Mesendoderm (in vitro differentiated cells): ENCODE measurements at regions not wholly inside any gene's neighbourhood (a gene's known extent, or its start where the extent isn't known, plus 50 kb on each side); places are given as distances from the start of the nearest gene placed in this dataset.

Experiments used
- DNase-seq: peaks from one replicate; pipeline ENCODE4 v3.0.0; 2013
- H2AK5ac ChIP-seq: 2 replicates; pipeline ENCODE4 v1.6.1; 2013; ENCODE audit warnings: low read length, inconsistent platforms
- H2BK120ac ChIP-seq: 2 replicates; pipeline ENCODE4 v1.6.1; 2013; ENCODE audit warnings: low read depth, mild to moderate bottlenecking, low read length, moderate library complexity, mixed read lengths
- H2BK15ac ChIP-seq: replicated peaks from 2 replicates; pipeline ENCODE4 v1.6.1; 2013; ENCODE audit warnings: low read depth, mild to moderate bottlenecking, moderate library complexity
- H2BK5ac ChIP-seq: 2 replicates; pipeline ENCODE4 v1.6.1; 2013; ENCODE audit warnings: low read length, inconsistent platforms
- H3K18ac ChIP-seq: 2 replicates; pipeline ENCODE4 v1.6.1; 2013; ENCODE audit warnings: mild to moderate bottlenecking, low read length, mixed read lengths
- H3K23ac ChIP-seq: one replicate; pipeline ENCODE4 v1.6.1; 2013; ENCODE audit warnings: low read length
- H3K27ac ChIP-seq: 2 replicates; pipeline ENCODE4 v1.5.1; 2013; ENCODE audit warnings: low read depth, mild to moderate bottlenecking, inconsistent platforms, low read length, moderate library complexity
- H3K27me3 ChIP-seq: 2 replicates; pipeline ENCODE4 v1.6.1; 2013; ENCODE audit warnings: low read length, control low read depth, mild to moderate bottlenecking, inconsistent platforms; ENCODE audit not compliant: insufficient read depth, poor library complexity
- H3K36me3 ChIP-seq: 2 replicates; pipeline ENCODE4 v1.6.1; 2013; ENCODE audit warnings: low read length, inconsistent platforms; ENCODE audit not compliant: control insufficient read depth, insufficient read depth
- H3K4ac ChIP-seq: one replicate; pipeline ENCODE4 v1.6.1; 2013; ENCODE audit warnings: low read depth, mild to moderate bottlenecking, low read length, moderate library complexity
- H3K4me1 ChIP-seq: 2 replicates; pipeline ENCODE4 v1.6.1; 2013; ENCODE audit warnings: low read depth, low read length, inconsistent platforms; ENCODE audit not compliant: control insufficient read depth
- H3K4me2 ChIP-seq: 2 replicates; pipeline ENCODE4 v1.6.1; 2013; ENCODE audit warnings: low read length
- H3K4me3 ChIP-seq: 2 replicates; pipeline ENCODE4 v1.5.1; 2013; ENCODE audit warnings: mild to moderate bottlenecking, low read length
- H3K56ac ChIP-seq: one replicate; pipeline ENCODE4 v1.6.1; 2013; ENCODE audit warnings: low read length
- H3K79me1 ChIP-seq: 2 replicates; pipeline ENCODE4 v1.6.1; 2013; ENCODE audit warnings: low read length, inconsistent platforms
- H3K79me2 ChIP-seq: 2 replicates; pipeline ENCODE4 v1.6.1; 2013; ENCODE audit warnings: mild to moderate bottlenecking, low read length; ENCODE audit not compliant: control insufficient read depth, insufficient read depth
- H3K9ac ChIP-seq: 2 replicates; pipeline ENCODE4 v1.6.1; 2013; ENCODE audit warnings: low read length, inconsistent platforms
- H4K5ac ChIP-seq: one replicate; pipeline ENCODE4 v1.6.1; 2013; ENCODE audit warnings: low read length
- H4K8ac ChIP-seq: one replicate; pipeline ENCODE4 v1.6.1; 2013; ENCODE audit warnings: low read depth, mild to moderate bottlenecking, control low read depth, low read length, moderate library complexity
- WGBS: extraction: QIAGEN DNeasy Blood & Tissue Kit; methylation state at CpG from one replicate; pipeline ENCODE4 v1.1.7; 2013; ENCODE audit warnings: low lambda C conversion rate, missing lambda C conversion rate; ENCODE audit not compliant: insufficient coverage; ENCODE audit errors: extremely low coverage; 5-methylcytosine and 5-hydroxymethylcytosine counted together

GRCh38 chr2:144328938-144329337, 191.0 kb downstream of the ZEB2 start:
- Histone ChIP-seq H3K79me2 (peaks cover 16% of the 10 kb centered on the region), H2BK5ac (no peak overlapping the region), H3K18ac (peak overlapping the region; percentile 51), H2BK15ac (no peak overlapping the region), H3K9ac (no peak overlapping the region), H3K56ac (no peak overlapping the region), H3K23ac (no peak overlapping the region), H3K27ac (peak overlapping the region; percentile 12), H3K4me1 (no peaks in the 10 kb centered on the region), H3K36me3 (no peaks in the 10 kb centered on the region), H2BK120ac (no peak overlapping the region), H4K5ac (no peak overlapping the region), H4K8ac (no peak overlapping the region), H3K4ac (no peak overlapping the region), H2AK5ac (no peak overlapping the region), H3K4me3 (no peak overlapping the region), H3K27me3 (no peaks in the 10 kb centered on the region), H3K4me2 (no peak overlapping the region), H3K79me1 (peaks cover 11% of the 10 kb centered on the region)
- no CpG with 5 or more reads among the region's 7 CpGs for WGBS
- DNase-seq = no peak

GRCh38 chr2:144326825-144327224, 193.1 kb downstream of the ZEB2 start:
- Histone ChIP-seq H3K4me1 (no peaks in the 10 kb centered on the region), H2BK120ac (no peak overlapping the region), H2AK5ac (no peak overlapping the region), H3K79me1 (peaks cover 11% of the 10 kb centered on the region), H3K4ac (no peak overlapping the region), H3K23ac (no peak overlapping the region), H4K8ac (no peak overlapping the region), H4K5ac (no peak overlapping the region), H3K4me2 (no peak overlapping the region), H3K56ac (no peak overlapping the region), H3K4me3 (no peak overlapping the region), H3K18ac (no peak overlapping the region), H2BK15ac (no peak overlapping the region), H3K79me2 (peaks cover 18% of the 10 kb centered on the region), H3K36me3 (no peaks in the 10 kb centered on the region), H3K27me3 (no peaks in the 10 kb centered on the region), H3K9ac (no peak overlapping the region), H2BK5ac (no peak overlapping the region), H3K27ac (no peak overlapping the region)
- no CpG with 5 or more reads among the region's 3 CpGs for WGBS
- DNase-seq = no peak

DNA sequence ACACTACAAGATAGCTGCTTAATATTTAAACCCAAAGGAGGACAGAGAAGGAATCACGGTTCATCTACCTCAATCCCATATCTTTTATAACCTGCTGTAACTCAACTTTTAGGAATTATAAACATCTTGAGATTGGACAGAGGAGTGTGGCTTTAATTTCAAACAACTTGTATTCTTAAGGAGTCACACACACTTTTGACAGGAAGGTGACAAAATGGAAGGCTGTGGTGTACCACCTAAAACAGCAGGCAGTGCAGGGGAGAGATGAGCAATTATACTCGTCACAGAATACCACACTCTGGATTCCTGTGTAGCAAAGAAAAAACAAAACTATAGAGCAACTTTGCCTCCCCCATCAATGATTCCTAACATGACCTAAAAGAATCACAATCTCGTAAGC, 194.8 kb downstream of the ZEB2 start:
- H2AK5ac ChIP-seq = no peak overlapping the region
- no peaks in the 10 kb centered on the region for H3K36me3 ChIP-seq
- H2BK15ac ChIP-seq = no peak overlapping the region
- H3K27me3 ChIP-seq = no peaks in the 10 kb centered on the region
- no peak overlapping the region for H3K23ac ChIP-seq
- no peak overlapping the region for H3K9ac ChIP-seq
- H3K56ac ChIP-seq = no peak overlapping the region
- peaks cover 18% of the 10 kb centered on the region for H3K79me2 ChIP-seq
- no peak overlapping the region for H4K5ac ChIP-seq
- no peak overlapping the region for H2BK120ac ChIP-seq
- H3K79me1 ChIP-seq = peaks cover 18% of the 10 kb centered on the region
- no peak for DNase-seq
- H4K8ac ChIP-seq = no peak overlapping the region
- no peak overlapping the region for H3K4me2 ChIP-seq
- H3K18ac ChIP-seq = no peak overlapping the region
- H3K4me3 ChIP-seq = no peak overlapping the region
- no peaks in the 10 kb centered on the region for H3K4me1 ChIP-seq
- H3K27ac ChIP-seq = no peak overlapping the region
- WGBS = no CpG with 5 or more reads among the region's 3 CpGs
- no peak overlapping the region for H3K4ac ChIP-seq
- H2BK5ac ChIP-seq = no peak overlapping the region

GRCh38 chr2:144324446-144325045, 195.4 kb downstream of the ZEB2 start:
- Histone ChIP-seq H3K27ac (no peak overlapping the region), H2BK15ac (no peak overlapping the region), H2AK5ac (no peak overlapping the region), H3K4me1 (no peaks in the 10 kb centered on the region), H4K5ac (no peak overlapping the region), H4K8ac (no peak overlapping the region), H3K79me2 (peaks cover 12% of the 10 kb centered on the region), H2BK120ac (no peak overlapping the region), H3K27me3 (no peaks in the 10 kb centered on the region), H3K23ac (no peak overlapping the region), H3K4ac (no peak overlapping the region), H2BK5ac (no peak overlapping the region), H3K4me2 (no peak overlapping the region), H3K18ac (peak overlapping the region; percentile 60), H3K36me3 (no peaks in the 10 kb centered on the region), H3K4me3 (no peak overlapping the region), H3K79me1 (peaks cover 12% of the 10 kb centered on the region), H3K9ac (no peak overlapping the region), H3K56ac (no peak overlapping the region)
- WGBS = no CpG with 5 or more reads among the region's 4 CpGs
- DNase-seq = peak; percentile 32

DNA sequence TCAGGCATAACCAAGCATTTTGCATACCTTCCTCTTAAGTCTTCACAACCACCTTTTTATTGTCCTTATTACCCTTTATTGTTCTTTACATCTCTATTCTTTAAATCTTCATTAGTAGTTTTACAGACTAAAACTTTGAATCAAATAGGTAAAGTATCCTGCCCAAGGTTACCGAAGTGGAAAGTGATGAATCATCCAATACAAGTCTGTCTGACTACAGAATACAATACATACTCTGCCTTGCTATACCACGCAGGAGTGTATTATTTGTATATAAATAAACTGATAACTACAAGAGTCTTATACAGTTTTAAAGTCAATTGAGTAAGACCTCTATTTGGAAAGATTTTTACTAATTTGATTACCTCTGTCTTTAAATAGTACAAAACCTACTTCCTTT, 196.0 kb downstream of the ZEB2 start:
- no peak overlapping the region for H3K4ac ChIP-seq
- no peak overlapping the region for H3K56ac ChIP-seq
- H3K27ac ChIP-seq = no peak overlapping the region
- no peak overlapping the region for H3K9ac ChIP-seq
- peaks cover 12% of the 10 kb centered on the region for H3K79me1 ChIP-seq
- H2BK15ac ChIP-seq = no peak overlapping the region
- no peak overlapping the region for H2BK5ac ChIP-seq
- WGBS = no CpG with 5 or more reads among the region's 2 CpGs
- no peak overlapping the region for H2AK5ac ChIP-seq
- no peak overlapping the region for H3K23ac ChIP-seq
- no peaks in the 10 kb centered on the region for H3K27me3 ChIP-seq
- no peaks in the 10 kb centered on the region for H3K36me3 ChIP-seq
- H3K4me2 ChIP-seq = no peak overlapping the region
- no peak overlapping the region for H4K5ac ChIP-seq
- no peak overlapping the region for H3K4me3 ChIP-seq
- H2BK120ac ChIP-seq = no peak overlapping the region
- peaks cover 11% of the 10 kb centered on the region for H3K79me2 ChIP-seq
- no peak overlapping the region for H3K18ac ChIP-seq
- no peak overlapping the region for H4K8ac ChIP-seq
- H3K4me1 ChIP-seq = no peaks in the 10 kb centered on the region
- DNase-seq = no peak

DNA sequence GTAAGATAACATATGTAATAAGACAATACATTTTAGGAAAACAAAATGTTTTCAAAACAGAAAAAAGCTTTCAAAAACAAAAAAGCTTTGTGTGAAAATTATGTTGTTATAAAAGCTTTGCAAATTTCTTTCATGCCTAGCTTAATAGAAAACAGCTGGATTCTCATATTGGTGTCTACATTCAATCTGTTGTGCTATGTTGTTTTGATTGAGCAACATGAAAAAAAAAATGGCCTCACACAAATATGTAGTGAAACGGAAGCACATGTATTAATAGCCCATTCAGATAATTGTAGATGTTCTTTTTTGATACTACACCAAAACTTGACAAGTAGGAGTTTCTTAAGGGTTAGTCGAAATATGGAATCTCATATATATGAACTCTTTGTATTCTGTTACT, 197.5 kb downstream of the ZEB2 start:
- no CpG with 5 or more reads among the region's 2 CpGs for whole genome bisulfite sequencing
- DNase-seq = no peak
- no peak overlapping the region for H3K18ac ChIP-seq

More for the DNA sequence above, 197.5 kb downstream of the ZEB2 start:
- no peak overlapping the region for H3K23ac ChIP-seq
- no peak overlapping the region for H2BK15ac ChIP-seq
- H3K27ac ChIP-seq = no peak overlapping the region
- H3K4me2 ChIP-seq = no peak overlapping the region
- H3K79me2 ChIP-seq = peaks cover 7% of the 10 kb centered on the region
- no peak overlapping the region for H3K9ac ChIP-seq
- H2BK5ac ChIP-seq = no peak overlapping the region
- no peak overlapping the region for H2AK5ac ChIP-seq
- peaks cover 9% of the 10 kb centered on the region for H3K79me1 ChIP-seq
- no peak overlapping the region for H3K4me3 ChIP-seq
- H3K4me1 ChIP-seq = no peaks in the 10 kb centered on the region
- no peak overlapping the region for H4K5ac ChIP-seq
- no peak overlapping the region for H2BK120ac ChIP-seq
- H3K27me3 ChIP-seq = no peaks in the 10 kb centered on the region
- H3K4ac ChIP-seq = no peak overlapping the region
- no peak overlapping the region for H3K56ac ChIP-seq
- H4K8ac ChIP-seq = no peak overlapping the region
- no peaks in the 10 kb centered on the region for H3K36me3 ChIP-seq
